22Rv1 (cell line): ENCODE measurements at regions not wholly inside any gene's neighbourhood (a gene's known extent, or its start where the extent isn't known, plus 50 kb on each side); places are given as distances from the start of the nearest gene placed in this dataset.

Experiments used
- ZFX ChIP-seq: fragments of 450-650 bp; IDR thresholded peaks from 2 replicates; pipeline ENCODE4 v1.6.1; 2017; ENCODE audit warnings: antibody characterized with exemption, borderline replicate concordance
- TF ChIP-seq, protein P1 (sequence below): fragments of 450-650 bp; IDR thresholded peaks from 2 replicates; pipeline ENCODE4 v1.5.1; 2017; ENCODE audit warnings: mild to moderate bottlenecking

DNA sequence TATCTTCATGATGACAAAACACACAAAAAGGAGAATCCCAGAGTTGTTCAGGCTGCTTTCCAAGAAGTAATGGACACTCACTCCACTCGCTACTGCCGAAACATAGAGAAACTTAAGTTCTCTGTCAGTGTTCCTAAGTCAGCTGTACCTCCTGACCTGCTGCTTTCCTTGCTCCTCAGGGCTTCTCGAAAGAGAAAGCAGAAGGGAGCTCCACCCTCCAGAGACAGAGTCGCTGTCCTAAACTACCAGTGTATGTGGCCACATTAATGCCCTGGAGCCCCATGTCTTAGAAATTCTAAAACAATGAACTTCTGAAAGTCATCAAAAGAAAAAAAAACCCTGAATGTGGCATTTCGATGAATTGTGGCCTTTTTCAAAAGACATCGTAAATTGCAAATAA lies 390.8 kb upstream of the MON1B start:
- TF ChIP-seq, protein P1, sequence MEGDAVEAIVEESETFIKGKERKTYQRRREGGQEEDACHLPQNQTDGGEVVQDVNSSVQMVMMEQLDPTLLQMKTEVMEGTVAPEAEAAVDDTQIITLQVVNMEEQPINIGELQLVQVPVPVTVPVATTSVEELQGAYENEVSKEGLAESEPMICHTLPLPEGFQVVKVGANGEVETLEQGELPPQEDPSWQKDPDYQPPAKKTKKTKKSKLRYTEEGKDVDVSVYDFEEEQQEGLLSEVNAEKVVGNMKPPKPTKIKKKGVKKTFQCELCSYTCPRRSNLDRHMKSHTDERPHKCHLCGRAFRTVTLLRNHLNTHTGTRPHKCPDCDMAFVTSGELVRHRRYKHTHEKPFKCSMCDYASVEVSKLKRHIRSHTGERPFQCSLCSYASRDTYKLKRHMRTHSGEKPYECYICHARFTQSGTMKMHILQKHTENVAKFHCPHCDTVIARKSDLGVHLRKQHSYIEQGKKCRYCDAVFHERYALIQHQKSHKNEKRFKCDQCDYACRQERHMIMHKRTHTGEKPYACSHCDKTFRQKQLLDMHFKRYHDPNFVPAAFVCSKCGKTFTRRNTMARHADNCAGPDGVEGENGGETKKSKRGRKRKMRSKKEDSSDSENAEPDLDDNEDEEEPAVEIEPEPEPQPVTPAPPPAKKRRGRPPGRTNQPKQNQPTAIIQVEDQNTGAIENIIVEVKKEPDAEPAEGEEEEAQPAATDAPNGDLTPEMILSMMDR, result no peak
- TF ChIP-seq ZFX, result no peak
